Central memory CD8-positive, alpha-beta T cell (primary cell): ENCODE measurements at regions not wholly inside any gene's neighbourhood (a gene's known extent, or its start where the extent isn't known, plus 50 kb on each side); places are given as distances from the start of the nearest gene placed in this dataset.

Experiments used
- ATAC-seq: fragments of 150-1000 bp; cut with Tn5 transposase; replicated peaks from 2 replicates; pipeline ENCODE4 v1.10.0; 2022; ENCODE audit warnings: mild to moderate bottlenecking, moderate FRiP score, moderate number of reproducible peaks; ENCODE audit not compliant: poor library complexity, severe bottlenecking; ENCODE audit errors: extremely low read depth
- DNase-seq, 2 donors: peaks; one replicate each; pipeline ENCODE4 v3.0.0; 2021; ENCODE audit warnings: low spot score in 2 of 2
- H3K27ac Mint-ChIP-seq: one replicate; pipeline ENCODE4 v1.8.0; 2022; ENCODE audit warnings: low read depth, mild to moderate bottlenecking, moderate library complexity, mixed read lengths
- H3K27me3 Mint-ChIP-seq: one replicate; pipeline ENCODE4 v1.8.0; 2022; ENCODE audit warnings: mixed read lengths
- H3K36me3 Mint-ChIP-seq: one replicate; pipeline ENCODE4 v1.8.0; 2022; ENCODE audit warnings: mild to moderate bottlenecking, moderate library complexity, mixed read lengths; ENCODE audit not compliant: insufficient read depth
- H3K4me1 Mint-ChIP-seq: one replicate; pipeline ENCODE4 v1.8.0; 2022; ENCODE audit warnings: mixed read lengths
- H3K4me3 Mint-ChIP-seq: one replicate; pipeline ENCODE4 v1.8.0; 2022; ENCODE audit warnings: mild to moderate bottlenecking, moderate library complexity, mixed read lengths
- H3K9me3 Mint-ChIP-seq: one replicate; pipeline ENCODE4 v1.8.0; 2022; ENCODE audit warnings: mixed read lengths

GRCh38 chr13:78714717-78715116 lies 55.8 kb upstream of the OBI1 start:
- Mint-ChIP-seq H3K36me3 (no peaks in the 10 kb centered on the region), H3K27me3 (peaks cover 34% of the 10 kb centered on the region), H3K4me3 (no peak overlapping the region), H3K4me1 (peaks cover 7% of the 10 kb centered on the region), H3K27ac (no peak overlapping the region), H3K9me3 (no peaks in the 10 kb centered on the region)
- no peak for DNase-seq
- no peak for ATAC-seq

DNA sequence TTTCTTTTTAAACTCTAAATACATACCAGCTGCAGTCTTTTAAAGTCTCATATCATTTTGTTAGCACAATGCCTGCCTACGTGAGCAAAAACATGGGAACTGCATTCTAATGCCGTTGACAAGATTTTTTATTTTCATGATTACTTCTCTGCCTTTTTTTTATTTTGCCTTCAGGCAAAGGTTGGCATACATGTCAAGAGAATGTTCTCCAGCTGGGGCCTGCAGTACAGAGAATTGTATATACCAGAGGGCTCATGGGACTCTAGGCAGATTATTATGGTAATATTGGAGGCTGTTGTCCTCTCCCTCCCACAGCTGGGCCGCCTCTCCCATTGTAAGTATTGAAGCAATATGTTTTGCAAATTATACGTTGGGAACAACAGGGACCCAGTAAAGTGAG lies 53.9 kb upstream of the OBI1 start:
- ATAC-seq (no peak), DNase-seq (no peak)
- Mint-ChIP-seq H3K4me3 (no peak overlapping the region), H3K9me3 (no peaks in the 10 kb centered on the region), H3K27ac (no peak overlapping the region), H3K36me3 (no peaks in the 10 kb centered on the region), H3K4me1 (peaks cover 7% of the 10 kb centered on the region), H3K27me3 (peaks cover 51% of the 10 kb centered on the region)

GRCh38 chr13:78709028-78709427 lies 50.1 kb upstream of the OBI1 start:
- DNase-seq, result no peak
- Mint-ChIP-seq H3K27me3 (peaks cover 57% of the 10 kb centered on the region), H3K4me1 (no peaks in the 10 kb centered on the region), H3K9me3 (no peaks in the 10 kb centered on the region), H3K27ac (no peak overlapping the region), H3K36me3 (no peaks in the 10 kb centered on the region), H3K4me3 (no peak overlapping the region)
- no peak for ATAC-seq
